ENCODE measurements at regions not wholly inside any gene's neighbourhood (a gene's known extent, or its start where the extent isn't known, plus 50 kb on each side); places are given as distances from the start of the nearest gene placed in this dataset.

DNA sequence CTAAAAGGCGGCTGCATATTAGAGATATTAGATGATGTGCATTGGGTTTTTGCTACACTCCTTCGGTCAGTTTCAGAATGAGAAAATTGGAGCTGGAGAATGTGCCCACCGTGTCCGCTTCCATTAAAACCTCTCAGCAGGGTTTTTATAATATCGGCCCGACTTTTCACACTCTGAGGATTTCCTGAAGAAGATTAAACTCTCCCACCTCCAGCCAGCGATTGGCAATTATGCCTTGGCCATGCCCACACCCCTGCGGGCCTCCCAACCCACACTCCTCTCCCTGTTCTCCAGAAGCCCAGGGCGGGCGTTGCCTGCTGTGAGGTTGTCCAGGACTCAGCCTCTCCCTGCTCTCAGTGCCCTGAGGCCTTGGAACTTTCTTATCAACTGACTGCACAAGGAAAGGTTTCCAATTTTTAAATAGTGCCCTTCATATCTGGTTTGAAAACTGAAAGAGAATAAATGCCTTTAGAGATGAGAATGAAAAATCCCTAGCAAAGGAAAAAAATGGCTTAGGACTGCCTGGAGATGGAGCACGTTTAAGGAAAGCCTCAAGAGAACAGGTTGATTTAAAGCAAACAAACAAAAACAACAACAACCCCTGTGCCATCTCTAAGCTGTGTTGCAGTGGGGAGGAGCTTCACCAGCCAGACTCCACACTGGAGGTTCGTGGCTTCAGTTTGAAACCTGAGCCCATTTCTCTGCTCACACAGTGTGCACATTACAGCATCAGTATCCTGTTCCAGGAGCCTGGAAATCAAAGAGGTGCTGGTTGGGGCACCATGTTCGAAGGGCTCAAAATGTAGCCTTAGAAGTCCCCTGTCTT is 292.9 kb downstream of the NSG2 start:
- DNase-seq: no peak

DNA sequence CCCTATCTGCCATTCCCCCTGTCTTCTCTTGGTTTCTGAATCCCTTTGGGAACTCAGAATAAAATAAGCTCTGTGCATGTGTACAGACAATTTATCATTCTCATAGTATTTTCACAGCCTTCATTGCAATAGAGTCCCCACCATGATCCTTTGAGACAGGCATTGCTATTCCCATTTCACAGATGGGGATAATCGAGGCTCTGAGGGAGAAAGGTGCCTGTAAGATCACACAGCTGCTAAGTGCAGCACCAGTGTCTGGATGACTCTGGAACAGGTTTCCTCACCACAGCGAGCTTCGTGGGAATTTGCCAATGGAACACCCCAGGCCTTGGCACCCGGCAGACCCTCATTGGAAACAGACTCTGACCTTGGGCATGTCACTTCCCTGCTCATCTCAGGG is 293.6 kb downstream of the NSG2 start:
- no peak for DNase-seq

GRCh38 chr5:174340226-174340625 is 294.7 kb downstream of the NSG2 start:
- no peak for DNase-seq

GRCh38 chr5:174342696-174343095 is 297.2 kb downstream of the NSG2 start:
- DNase-seq: no peak

DNA sequence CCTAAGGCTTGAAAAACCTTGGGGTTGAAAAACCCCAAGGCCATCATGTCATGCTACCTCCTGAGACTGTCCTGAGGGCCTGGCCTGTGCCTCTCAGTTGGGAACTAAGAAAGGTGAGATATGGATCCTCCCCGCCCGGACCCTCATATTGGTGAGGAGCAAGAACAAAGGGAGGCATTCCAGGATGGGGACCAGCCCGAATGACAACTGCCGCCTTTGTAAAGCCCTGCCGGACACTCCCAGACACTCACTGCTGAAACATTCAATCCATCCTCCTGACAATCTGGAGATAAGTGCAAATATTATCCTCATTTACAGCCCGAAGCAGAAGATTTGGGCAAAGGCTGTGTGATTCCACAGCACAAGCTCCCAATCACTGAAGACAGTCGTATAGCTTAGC is 298.3 kb downstream of the NSG2 start:
- no peak for DNase-seq

- no peak for DNase-seq
Measured at GRCh38 chr5:174344335-174344734, 298.8 kb downstream of the NSG2 start.

DNA sequence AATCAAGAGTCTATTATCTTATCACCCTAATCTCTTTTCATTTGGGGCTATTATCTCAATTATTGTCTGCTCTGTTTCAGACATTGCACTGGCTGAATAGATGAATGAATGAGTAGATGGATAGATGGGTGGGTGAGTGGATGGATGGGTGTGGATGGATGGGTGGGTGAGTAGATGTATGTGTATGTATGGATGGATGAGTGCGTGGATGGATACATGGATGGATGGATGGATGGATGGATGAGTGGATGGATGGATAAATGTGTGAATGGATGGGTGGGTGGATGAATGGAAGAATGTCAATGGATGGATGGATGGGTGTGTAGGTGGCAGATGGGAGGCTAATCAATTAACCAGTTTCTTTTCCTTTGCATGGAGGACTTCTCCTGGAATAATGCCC is 301.7 kb downstream of the NSG2 start:
- no peak for DNase-seq

DNA sequence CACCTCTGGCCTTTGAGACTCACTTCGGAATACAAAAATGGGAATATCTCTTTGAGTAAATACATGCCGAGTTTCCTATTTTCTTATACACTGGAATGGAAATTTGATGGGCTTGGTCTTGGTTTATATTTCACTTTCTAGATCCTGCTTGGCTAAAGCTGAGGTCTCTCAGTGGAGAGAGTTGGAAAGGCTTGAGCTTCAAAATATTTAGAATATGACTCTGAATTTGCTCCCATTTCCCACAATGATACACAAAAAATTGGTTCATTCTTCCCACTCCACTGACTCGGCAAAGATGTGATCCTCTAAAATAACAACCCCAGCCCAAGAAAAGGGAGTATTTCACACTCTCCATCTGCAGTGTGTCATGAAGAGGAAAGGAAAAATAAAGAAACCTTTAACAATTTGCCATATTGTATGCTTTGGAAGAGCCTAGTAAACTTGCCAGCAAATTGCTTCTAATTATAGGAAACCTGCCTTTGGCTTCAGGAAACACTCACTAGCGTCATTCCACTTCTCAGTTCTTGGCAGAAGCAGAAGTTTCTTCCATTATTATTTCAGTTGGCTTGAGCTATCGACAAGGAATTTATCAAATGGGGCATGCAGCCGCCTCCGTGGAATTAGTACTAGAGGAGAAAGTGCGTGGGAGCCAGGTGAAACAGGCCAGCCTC is 302.9 kb downstream of the NSG2 start:
- no peak for DNase-seq

DNA sequence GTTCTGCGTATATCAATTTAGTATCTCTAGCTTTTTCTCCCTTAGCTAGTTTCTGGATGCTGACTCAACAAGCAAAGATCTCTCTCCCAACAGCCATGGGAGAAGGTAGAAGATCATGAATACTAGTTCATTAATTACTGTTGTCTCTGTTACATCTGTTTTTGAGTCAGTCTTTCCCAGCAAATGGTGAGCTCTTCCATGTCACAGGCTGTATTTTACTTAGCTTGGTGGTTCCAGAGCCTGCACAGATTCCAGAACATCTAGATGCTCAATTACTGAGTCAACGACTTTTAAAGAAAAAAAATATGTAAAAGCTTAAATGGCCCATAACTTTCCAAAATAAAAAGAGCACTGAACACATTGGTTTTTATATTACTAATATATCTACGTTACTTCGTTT is 307.2 kb downstream of the NSG2 start:
- no peak for DNase-seq

GRCh38 chr5:174354571-174354970 is 309.1 kb downstream of the NSG2 start:
- DNase-seq: peak; percentile 45

DNA sequence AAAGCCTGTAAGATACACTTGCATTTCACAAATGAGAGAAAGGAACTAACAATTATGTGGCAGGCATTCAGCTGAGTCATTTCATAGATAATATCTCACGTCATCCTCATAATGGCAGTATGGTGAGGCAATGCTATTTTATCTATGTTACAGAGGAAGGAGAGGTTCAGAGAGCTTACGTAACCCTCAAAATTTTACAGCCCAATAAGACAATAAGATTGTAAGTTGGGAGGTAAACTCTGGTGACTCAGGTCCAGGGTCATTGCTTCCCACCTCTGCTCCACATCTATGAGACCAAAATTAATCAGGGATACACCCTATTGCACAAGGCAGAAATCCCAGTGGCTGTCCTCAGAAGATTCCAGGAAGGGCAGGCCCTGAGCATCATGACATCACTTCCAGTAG is 309.7 kb downstream of the NSG2 start:
- peak; percentile 78 for DNase-seq

DNA sequence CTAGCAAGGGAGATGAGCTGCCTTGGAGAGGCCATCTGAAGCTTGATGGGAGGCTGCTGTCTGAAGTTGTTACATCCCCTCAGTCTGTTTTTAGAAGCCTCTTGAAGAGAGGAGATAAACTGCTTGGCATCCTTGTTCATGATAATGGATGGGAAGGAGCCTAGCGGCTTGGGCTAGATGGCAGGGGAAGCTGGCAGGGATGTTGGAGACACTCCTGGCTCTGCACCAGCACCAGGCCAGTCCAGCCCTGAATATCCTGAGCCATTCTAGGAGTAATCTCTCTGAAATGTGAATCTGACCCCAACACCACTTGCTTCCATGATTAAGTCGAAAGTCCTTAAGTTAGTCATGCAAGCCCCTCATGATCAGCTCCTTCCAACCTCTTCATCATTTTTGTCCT is 310.5 kb downstream of the NSG2 start:
- no peak for DNase-seq

- no peak for DNase-seq
Measured at GRCh38 chr5:174356536-174356935, 311.0 kb downstream of the NSG2 start.

GRCh38 chr5:174358276-174358675 is 312.8 kb downstream of the NSG2 start:
- DNase-seq: no peak

GRCh38 chr5:174359071-174359470 is 313.6 kb downstream of the NSG2 start:
- DNase-seq: no peak

- no peak for DNase-seq
Measured at GRCh38 chr5:174362514-174362913, 317.0 kb downstream of the NSG2 start.

DNA sequence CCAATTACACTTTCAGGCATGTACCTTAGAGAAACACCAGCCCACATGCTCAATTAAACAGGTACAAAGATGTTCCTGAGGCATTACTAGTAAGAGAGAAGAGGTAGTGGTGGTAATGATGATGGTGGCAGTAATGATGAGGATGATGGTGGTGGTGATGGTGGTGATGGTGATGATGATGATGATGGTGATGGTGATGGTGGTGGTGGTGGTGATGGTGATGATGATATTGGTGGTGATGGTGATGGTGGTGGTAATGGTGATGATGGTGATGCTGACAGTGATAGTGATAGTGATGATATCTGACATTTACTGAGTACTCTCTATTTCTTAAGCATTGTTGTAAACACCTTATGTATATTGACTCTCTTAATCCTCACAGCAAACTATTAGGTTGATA is 318.4 kb downstream of the NSG2 start:
- DNase-seq: no peak

DNA sequence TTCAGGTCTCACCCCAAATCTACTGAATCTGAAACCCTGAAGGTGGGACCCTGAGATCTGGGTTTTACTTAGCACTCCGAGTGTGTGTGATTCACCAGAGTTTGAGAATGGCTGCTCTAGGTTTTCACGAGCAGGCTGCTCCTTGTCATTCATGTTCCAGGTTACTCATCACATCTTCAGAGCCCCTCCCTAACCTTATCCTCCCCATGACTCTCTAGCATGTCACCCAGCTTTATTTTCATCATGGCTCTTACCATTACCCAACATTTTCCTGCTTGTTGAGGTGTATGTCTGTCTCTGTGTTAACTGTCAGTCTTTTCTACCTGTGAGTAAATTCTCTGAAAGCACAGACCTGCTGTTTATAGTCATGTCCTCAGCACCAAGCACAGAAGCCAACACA is 319.2 kb downstream of the NSG2 start:
- DNase-seq: no peak

GRCh38 chr5:174371600-174372094 is 326.1 kb downstream of the NSG2 start:
- DNase-seq: no peak

GRCh38 chr5:174374206-174374605 is 328.7 kb downstream of the NSG2 start:
- no peak for DNase-seq

GRCh38 chr5:174376056-174376455 is 330.6 kb downstream of the NSG2 start:
- no peak for DNase-seq

DNA sequence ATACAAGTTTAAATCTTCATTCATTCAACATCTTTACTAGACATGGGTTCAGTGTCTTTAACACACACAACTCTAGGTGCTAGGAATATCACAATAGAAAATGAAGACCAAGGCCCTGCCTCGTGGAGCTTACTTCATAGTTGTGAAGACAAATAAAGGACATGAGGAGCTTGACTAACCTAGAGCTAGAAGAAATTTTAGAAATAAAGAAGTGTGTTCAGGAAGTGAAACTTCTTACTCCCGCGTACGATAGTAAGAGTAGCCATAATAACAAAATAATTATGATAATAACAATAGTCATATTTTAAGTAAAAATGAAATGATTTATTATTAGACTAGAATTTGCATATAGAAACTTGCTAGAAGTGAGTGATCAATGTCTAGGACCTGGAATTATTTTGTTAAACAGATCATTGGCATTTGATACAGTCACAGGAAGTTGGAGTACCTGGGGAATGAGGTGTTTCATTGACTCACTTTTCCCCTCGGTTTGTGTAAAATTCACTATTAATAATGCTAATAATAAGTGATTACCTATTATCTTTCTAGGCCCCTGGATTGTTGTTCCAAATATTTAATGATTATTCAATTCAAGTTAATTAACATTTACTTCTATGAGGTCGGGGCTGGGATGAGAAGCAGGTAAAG is 331.3 kb downstream of the NSG2 start:
- DNase-seq: no peak

- no peak for DNase-seq
Measured at GRCh38 chr5:174378121-174378874, 332.8 kb downstream of the NSG2 start.
